Caki2 (cell line): ENCODE measurements at regions not wholly inside any gene's neighbourhood (a gene's known extent, or its start where the extent isn't known, plus 50 kb on each side); places are given as distances from the start of the nearest gene placed in this dataset.

Source experiments
- DNase-seq: peaks from one replicate; pipeline ENCODE4 v3.0.0-alpha.2; 2015; ENCODE audit warnings: low read depth
- in situ Hi-C: cut with HindIII; loops from 2 replicates; pipeline ENCODE4 v1.10.0; 2016; ENCODE audit warnings: low sequenced_read_pairs, low pct_unique_long_range_greater_than_20kb, mixed read lengths

- in situ Hi-C loops, result no loop called here
- no peak for DNase-seq
Measured at GRCh38 chr16:5526826-5527225, 429.2 kb upstream of the EEF2KMT start.

GRCh38 chr16:5523829-5524228 lies 426.2 kb upstream of the EEF2KMT start:
- in situ Hi-C loops, result no loop called here
- no peak for DNase-seq

GRCh38 chr16:5516115-5516514 lies 418.5 kb upstream of the EEF2KMT start:
- no peak for DNase-seq
- in situ Hi-C loops, result no loop called here

- DNase-seq, result no peak
- in situ Hi-C loops, result no loop called here
Measured at GRCh38 chr16:5512014-5512413, 414.4 kb upstream of the EEF2KMT start.

GRCh38 chr16:5510819-5511370 lies 413.3 kb upstream of the EEF2KMT start:
- DNase-seq, result no peak
- in situ Hi-C loops, result no loop called here

- in situ Hi-C loops, result no loop called here
- DNase-seq, result no peak
Measured at GRCh38 chr16:5509794-5510193, 412.2 kb upstream of the EEF2KMT start.

- in situ Hi-C loops, result no loop called here
- no peak for DNase-seq
Measured at GRCh38 chr16:5509336-5509735, 411.7 kb upstream of the EEF2KMT start.

- in situ Hi-C loops, result no loop called here
- DNase-seq, result no peak
Measured at GRCh38 chr16:5508371-5508770, 410.8 kb upstream of the EEF2KMT start.

- in situ Hi-C loops, result no loop called here
- no peak for DNase-seq
Measured at GRCh38 chr16:5506021-5506420, 408.4 kb upstream of the EEF2KMT start.

GRCh38 chr16:5505091-5505887 lies 407.7 kb upstream of the EEF2KMT start:
- no peak for DNase-seq
- in situ Hi-C loops, result no loop called here

GRCh38 chr16:5504064-5504781 lies 406.6 kb upstream of the EEF2KMT start:
- in situ Hi-C loops, result no loop called here

GRCh38 chr16:5502944-5503343 lies 405.3 kb upstream of the EEF2KMT start:
- DNase-seq, result no peak
- in situ Hi-C loops, result no loop called here

More at GRCh38 chr16:5504064-5504781, 406.6 kb upstream of the EEF2KMT start:
- no peak for DNase-seq

- in situ Hi-C loops, result no loop called here
Measured at GRCh38 chr16:5502467-5502869, 404.9 kb upstream of the EEF2KMT start.

GRCh38 chr16:5500526-5500925 lies 402.9 kb upstream of the EEF2KMT start:
- in situ Hi-C loops, result no loop called here

More at GRCh38 chr16:5502467-5502869, 404.9 kb upstream of the EEF2KMT start:
- peak; percentile 19 for DNase-seq

GRCh38 chr16:5498562-5498961 lies 401.0 kb upstream of the EEF2KMT start:
- in situ Hi-C loops, result no loop called here

More at GRCh38 chr16:5500526-5500925, 402.9 kb upstream of the EEF2KMT start:
- no peak for DNase-seq

GRCh38 chr16:5496013-5496412 lies 398.4 kb upstream of the EEF2KMT start:
- DNase-seq, result no peak
- in situ Hi-C loops, result no loop called here

More at GRCh38 chr16:5498562-5498961, 401.0 kb upstream of the EEF2KMT start:
- DNase-seq, result no peak

- DNase-seq, result peak; percentile 39
Measured at GRCh38 chr16:5490499-5490898, 392.9 kb upstream of the EEF2KMT start.

GRCh38 chr16:5488581-5488980 lies 391.0 kb upstream of the EEF2KMT start:
- DNase-seq, result no peak
- in situ Hi-C loops, result no loop called here

More at GRCh38 chr16:5490499-5490898, 392.9 kb upstream of the EEF2KMT start:
- in situ Hi-C loops, result no loop called here

GRCh38 chr16:5487728-5488127 lies 390.1 kb upstream of the EEF2KMT start:
- DNase-seq, result no peak
- in situ Hi-C loops, result no loop called here
